GM12872 (cell line): ENCODE measurements at regions not wholly inside any gene's neighbourhood (a gene's known extent, or its start where the extent isn't known, plus 50 kb on each side); places are given as distances from the start of the nearest gene placed in this dataset.

Experiments
- TF ChIP-seq, protein P1 (sequence below): IDR thresholded peaks from 3 replicates; pipeline ENCODE4 v1.5.1; 2011; ENCODE audit warnings: low read depth, mild to moderate bottlenecking, low read length, moderate library complexity; ENCODE audit not compliant: insufficient read depth

DNA sequence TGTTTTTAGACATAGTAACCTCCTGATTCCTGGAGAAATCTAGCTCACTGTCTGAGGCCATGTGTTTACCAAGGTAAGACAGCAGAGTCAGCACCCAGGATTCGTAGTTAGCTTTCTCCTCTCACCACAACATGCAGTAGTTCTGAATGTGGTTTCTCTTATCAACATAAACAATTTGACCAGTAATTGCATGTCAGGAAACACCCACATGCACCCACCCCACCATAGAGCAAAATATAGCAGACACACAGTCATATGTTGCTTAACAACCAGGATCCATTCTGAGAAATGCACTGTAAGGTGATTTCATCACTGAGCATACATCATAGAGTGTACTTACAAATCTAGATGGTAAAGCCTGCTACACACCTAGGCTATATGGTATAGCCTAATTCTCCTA lies 1004.0 kb downstream of the ANKRD7 start:
- TF ChIP-seq, protein P1, sequence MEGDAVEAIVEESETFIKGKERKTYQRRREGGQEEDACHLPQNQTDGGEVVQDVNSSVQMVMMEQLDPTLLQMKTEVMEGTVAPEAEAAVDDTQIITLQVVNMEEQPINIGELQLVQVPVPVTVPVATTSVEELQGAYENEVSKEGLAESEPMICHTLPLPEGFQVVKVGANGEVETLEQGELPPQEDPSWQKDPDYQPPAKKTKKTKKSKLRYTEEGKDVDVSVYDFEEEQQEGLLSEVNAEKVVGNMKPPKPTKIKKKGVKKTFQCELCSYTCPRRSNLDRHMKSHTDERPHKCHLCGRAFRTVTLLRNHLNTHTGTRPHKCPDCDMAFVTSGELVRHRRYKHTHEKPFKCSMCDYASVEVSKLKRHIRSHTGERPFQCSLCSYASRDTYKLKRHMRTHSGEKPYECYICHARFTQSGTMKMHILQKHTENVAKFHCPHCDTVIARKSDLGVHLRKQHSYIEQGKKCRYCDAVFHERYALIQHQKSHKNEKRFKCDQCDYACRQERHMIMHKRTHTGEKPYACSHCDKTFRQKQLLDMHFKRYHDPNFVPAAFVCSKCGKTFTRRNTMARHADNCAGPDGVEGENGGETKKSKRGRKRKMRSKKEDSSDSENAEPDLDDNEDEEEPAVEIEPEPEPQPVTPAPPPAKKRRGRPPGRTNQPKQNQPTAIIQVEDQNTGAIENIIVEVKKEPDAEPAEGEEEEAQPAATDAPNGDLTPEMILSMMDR, result no peak

DNA sequence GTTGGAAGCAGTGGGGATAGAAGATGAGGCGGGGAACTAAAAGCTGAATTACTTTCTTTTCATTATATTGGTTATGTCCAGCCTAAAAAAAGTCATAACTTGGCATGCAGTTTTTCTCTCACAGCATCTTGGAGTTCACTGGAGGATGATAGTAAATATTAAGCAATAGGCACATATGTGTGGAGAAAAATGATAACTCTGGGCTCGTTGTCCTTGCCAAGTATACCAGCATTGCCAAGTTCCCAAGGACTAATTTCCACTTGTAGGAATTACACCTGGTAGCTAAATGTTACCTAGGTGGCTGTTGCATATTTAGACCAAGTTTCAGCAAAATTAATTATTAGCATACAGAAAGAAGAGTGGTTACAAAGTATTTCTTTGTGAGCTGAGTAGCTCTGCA lies 1007.6 kb downstream of the ANKRD7 start:
- TF ChIP-seq, protein P1, result no peak

DNA sequence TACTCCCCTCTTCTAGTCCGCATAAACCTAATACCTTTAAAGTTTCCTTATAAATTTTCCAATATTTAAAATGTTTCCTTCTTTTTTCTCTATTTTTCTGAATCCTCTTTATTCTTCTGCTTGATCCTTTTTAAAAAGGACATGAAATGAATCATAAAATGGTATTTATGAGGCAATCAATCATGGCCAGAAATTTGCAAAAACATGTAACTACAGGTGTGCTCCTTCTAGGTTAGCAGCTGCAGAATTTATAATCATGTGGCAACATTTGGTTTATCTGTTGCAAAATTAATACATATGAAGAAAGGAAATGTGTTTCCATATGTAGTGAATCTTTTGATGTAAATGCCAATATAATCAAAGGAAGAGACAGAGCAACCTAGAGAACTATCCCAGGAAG lies 1008.5 kb downstream of the ANKRD7 start:
- TF ChIP-seq, protein P1, result no peak

DNA sequence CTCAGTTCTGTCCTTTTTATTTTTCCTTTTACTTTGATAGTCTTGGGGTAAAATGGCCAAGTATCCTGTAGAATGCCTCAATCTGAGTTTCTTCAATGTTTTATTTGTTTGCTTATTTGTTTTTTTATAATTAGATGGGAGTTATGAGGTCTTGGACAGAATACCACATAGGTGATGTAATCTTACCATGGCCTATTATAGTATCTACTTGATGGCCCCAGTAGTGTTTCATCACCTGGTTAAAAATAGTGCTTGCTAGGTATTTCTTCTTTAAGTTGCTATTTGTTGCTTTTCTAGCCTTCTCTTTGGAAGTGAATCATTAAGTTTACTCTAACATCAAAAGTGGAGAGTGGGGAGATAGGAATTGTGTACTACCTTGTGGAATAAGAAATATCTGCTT lies 1020.0 kb upstream of the KCND2 start:
- TF ChIP-seq, protein P1, result no peak

DNA sequence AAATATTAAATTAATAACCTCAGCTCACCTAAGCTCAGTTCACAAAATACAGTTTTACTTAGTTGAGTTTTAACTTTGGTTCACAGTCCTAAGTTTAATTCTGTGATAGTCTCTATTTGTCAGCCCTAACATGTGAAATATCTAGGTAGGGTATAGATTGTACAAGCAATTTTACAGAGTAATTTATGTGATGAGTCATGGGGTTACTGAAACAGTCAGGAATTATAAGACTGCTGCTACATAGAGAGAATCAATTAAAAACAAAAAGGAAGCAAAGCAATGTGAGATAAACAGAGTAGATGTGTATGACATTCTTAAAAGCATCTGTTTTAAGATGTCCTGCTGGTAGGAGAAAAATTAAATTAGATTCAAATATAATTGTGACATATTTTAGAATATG lies 1018.2 kb upstream of the KCND2 start:
- TF ChIP-seq, protein P1, result no peak

DNA sequence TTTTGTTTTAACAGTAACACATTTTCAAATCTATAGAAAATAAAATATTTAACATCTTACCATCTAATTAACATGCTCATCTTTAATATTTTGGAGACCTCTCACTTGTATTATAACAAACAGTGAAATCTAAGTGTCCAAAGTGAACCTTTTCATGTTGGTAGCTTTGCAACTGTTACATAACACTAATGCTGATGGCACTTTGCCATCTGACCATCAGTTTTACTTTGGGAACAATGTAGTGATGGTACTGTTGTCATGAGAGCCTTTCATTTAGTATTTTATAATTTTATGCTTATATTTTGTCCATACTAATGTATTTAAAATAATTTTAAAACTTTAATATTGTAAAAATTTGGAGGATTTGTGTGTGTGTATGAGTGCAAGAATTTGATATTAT lies 1017.0 kb upstream of the KCND2 start:
- TF ChIP-seq, protein P1, result no peak

DNA sequence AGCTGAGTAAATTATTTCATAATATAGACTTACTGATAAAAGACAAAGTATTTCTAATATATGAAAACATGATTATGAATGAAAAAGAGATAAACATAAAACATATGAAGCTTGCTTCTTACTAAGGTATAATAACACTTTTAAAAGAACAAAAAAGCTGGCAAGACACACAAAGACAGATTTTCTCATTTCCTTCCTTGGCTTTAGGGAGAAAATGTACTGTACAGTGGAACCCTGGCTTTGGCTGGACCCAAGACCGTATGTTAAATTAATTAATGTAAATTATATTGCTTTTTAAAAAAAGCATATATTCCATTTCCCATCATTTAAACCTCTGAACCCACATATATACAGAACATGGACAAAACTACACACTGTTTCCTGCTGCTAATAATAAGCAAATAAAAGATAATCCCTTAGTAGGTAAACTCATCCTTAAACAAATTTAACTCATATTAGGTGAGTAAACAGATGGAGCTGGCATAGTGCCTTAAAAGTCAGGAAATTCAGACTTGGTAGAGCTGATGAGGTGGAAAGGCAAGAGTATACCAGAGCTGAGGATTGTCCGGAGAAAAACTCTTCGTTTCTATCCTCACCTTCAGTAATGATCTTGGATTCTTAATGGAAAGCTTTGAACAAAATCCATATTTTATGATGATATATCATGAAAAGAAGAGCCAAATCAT lies 1016.4 kb upstream of the KCND2 start:
- TF ChIP-seq, protein P1, result no peak
